K562 (cell line): ENCODE measurements at regions not wholly inside any gene's neighbourhood (a gene's known extent, or its start where the extent isn't known, plus 50 kb on each side); places are given as distances from the start of the nearest gene placed in this dataset.
A peak's percentile ranks its signal among the peaks of the same experiment; 100 is the strongest.

Experiments used
- CBX8 ChIP-seq: fragments of 200-600 bp; sonication (generic); IDR thresholded peaks from 2 replicates; pipeline ENCODE4 v1.6.1; 2012; ENCODE audit warnings: borderline replicate concordance, mixed run types, low read depth, mild to moderate bottlenecking, moderate library complexity, mixed read lengths, low read length, control low read depth, inconsistent platforms; ENCODE audit not compliant: poor library complexity, severe bottlenecking; ENCODE audit errors: extremely low read depth
- CEBPG ChIP-seq, 3 experiments: fragments of 200-800 bp in 1 of 3; sonication (Bioruptor generic) in 1 of 3; sonication (generic) in 1 of 3; formaldehyde crosslinking in 1 of 3; IDR thresholded peaks in 2 of 3; conservative IDR thresholded peaks in 1 of 3; 2 replicates each; pipeline versions ENCODE4 v1.6.1 to v1.8.0; 2016 to 2022; ENCODE audit warnings: missing compliant biosample characterization in 2 of 3, missing genetic modification characterization in 2 of 3, mild to moderate bottlenecking in 1 of 3, missing genetic modification reagents in 1 of 3
- CHD4 ChIP-seq: fragments of 200-600 bp; sonication (generic); IDR thresholded peaks from 3 replicates; pipeline ENCODE4 v1.6.1; 2012; ENCODE audit warnings: low read depth, mild to moderate bottlenecking, mixed read lengths, low read length, inconsistent platforms; ENCODE audit not compliant: insufficient read depth, insufficient replicate concordance, poor library complexity, severe bottlenecking
- KLF16 ChIP-seq: IDR thresholded peaks from 2 replicates; pipeline ENCODE4 v1.6.1; 2016; ENCODE audit warnings: antibody characterized with exemption
- L3MBTL2 ChIP-seq: fragments of 450-650 bp; IDR thresholded peaks from 2 replicates; pipeline ENCODE4 v1.6.1; 2016; ENCODE audit warnings: mild to moderate bottlenecking, moderate library complexity
- LARP7 ChIP-seq: fragments of 450-650 bp; IDR thresholded peaks from 2 replicates; pipeline ENCODE4 v1.6.1; 2016
- MAFK ChIP-seq: IDR thresholded peaks from 2 replicates; pipeline ENCODE4 v1.6.1; 2011; ENCODE audit warnings: low read length, improper control_type of control experiment
- POLR2A ChIP-seq: fragments of 450-650 bp; conservative IDR thresholded peaks from 2 replicates; pipeline ENCODE4 v1.6.1; 2016
- POLR2AphosphoS5 ChIP-seq: IDR thresholded peaks from 2 replicates; pipeline ENCODE4 v1.6.1; 2011; ENCODE audit warnings: mild to moderate bottlenecking, low read depth, low read length, moderate library complexity; ENCODE audit not compliant: control insufficient read depth, insufficient read depth
- PRMT5 ChIP-seq: sonication (generic); formaldehyde crosslinking; IDR thresholded peaks from 2 replicates; pipeline ENCODE4 v1.5.0; 2020; ENCODE audit warnings: missing genetic modification reagents
- RBM39 ChIP-seq: fragments of 200-400 bp; formaldehyde crosslinking; optimal IDR thresholded peaks from 2 replicates; pipeline ENCODE3; 2018; ENCODE audit warnings: low read depth, low read length
- SIN3A ChIP-seq, 2 experiments: fragments of 150-350 bp in 1 of 2; IDR thresholded peaks; 2 replicates each; pipeline ENCODE4 v1.6.1; 2011 to 2016; ENCODE audit warnings: borderline replicate concordance in 2 of 2, low read depth in 2 of 2, low read length in 2 of 2, mild to moderate bottlenecking in 2 of 2, moderate library complexity in 2 of 2; ENCODE audit not compliant: control insufficient read depth in 1 of 2
- SRF ChIP-seq, 2 experiments: fragments of 250-450, 450-650 bp in 1 of 2; sonication (Bioruptor Pico) in 1 of 2; sonication (generic) in 1 of 2; formaldehyde crosslinking; IDR thresholded peaks; 2 replicates each; pipeline versions ENCODE4 v1.5.0 to v1.5.1; 2020 to 2022; ENCODE audit warnings: mild to moderate bottlenecking in 1 of 2, missing genetic modification reagents in 1 of 2
- ZBTB43 ChIP-seq: sonication (generic); formaldehyde crosslinking; IDR thresholded peaks from 2 replicates; pipeline ENCODE4 v1.8.0; 2023; ENCODE audit warnings: mild to moderate bottlenecking, missing genetic modification reagents
- ZFP36 ChIP-seq: fragments of 150-350 bp; IDR thresholded peaks from 2 replicates; pipeline ENCODE4 v1.6.1; 2018; ENCODE audit warnings: low read length, low read depth; ENCODE audit not compliant: partially characterized antibody
- ZHX1 ChIP-seq: fragments of 150-350 bp; conservative IDR thresholded peaks from 2 replicates; pipeline ENCODE4 v1.6.1; 2014; ENCODE audit warnings: low read length
- ZNF282 ChIP-seq: sonication (generic); formaldehyde crosslinking; IDR thresholded peaks from 2 replicates; pipeline ENCODE4 v1.8.1; 2023; ENCODE audit warnings: missing genetic modification reagents
- ZZZ3 ChIP-seq: fragments of 450-650 bp; IDR thresholded peaks from 2 replicates; pipeline ENCODE4 v1.6.1; 2016; ENCODE audit warnings: antibody characterized with exemption, mild to moderate bottlenecking, moderate library complexity
- TF ChIP-seq, protein P1 (sequence below): fragments of 450-650 bp; formaldehyde crosslinking; IDR thresholded peaks from 2 replicates; pipeline ENCODE4 v1.4.0; 2020; ENCODE audit warnings: mild to moderate bottlenecking, moderate library complexity
- TF ChIP-seq, protein P2 (sequence below): IDR thresholded peaks from 2 replicates; pipeline ENCODE4 v1.6.1; 2011; ENCODE audit not compliant: insufficient read length; ENCODE audit errors: extremely low read depth
- TF ChIP-seq, protein P3 (sequence below): sonication (generic); formaldehyde crosslinking; IDR thresholded peaks from 2 replicates; pipeline ENCODE4 v1.8.1; 2022; ENCODE audit warnings: missing genetic modification reagents

DNA sequence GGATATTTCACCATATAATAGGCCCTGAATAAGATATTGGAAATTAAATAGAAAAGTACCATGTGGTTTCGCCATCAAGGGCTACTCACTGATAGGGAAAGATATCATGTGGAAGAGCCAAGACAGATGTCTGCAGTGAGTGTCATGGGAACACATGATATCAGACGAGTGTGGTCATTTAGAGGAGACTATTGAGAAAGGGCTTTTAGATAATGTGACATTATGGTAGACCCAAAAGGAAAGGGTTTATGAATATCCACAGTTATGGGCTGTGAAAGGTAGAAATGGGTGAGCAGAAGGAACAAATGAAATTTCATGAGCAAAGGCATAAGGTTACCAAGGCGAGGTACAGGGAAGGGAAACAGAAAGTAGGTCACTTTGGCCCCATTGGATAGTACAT is 182.3 kb upstream of the PRSS16 start (continued):
- no peak for TF ChIP-seq POLR2AphosphoS5
- TF ChIP-seq ZNF282: no peak
- no peak for TF ChIP-seq SRF (CRISPR knock-in tag; IDR thresholded peaks at IDR 0.05)
- TF ChIP-seq, protein P1, sequence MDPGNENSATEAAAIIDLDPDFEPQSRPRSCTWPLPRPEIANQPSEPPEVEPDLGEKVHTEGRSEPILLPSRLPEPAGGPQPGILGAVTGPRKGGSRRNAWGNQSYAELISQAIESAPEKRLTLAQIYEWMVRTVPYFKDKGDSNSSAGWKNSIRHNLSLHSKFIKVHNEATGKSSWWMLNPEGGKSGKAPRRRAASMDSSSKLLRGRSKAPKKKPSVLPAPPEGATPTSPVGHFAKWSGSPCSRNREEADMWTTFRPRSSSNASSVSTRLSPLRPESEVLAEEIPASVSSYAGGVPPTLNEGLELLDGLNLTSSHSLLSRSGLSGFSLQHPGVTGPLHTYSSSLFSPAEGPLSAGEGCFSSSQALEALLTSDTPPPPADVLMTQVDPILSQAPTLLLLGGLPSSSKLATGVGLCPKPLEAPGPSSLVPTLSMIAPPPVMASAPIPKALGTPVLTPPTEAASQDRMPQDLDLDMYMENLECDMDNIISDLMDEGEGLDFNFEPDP (CRISPR knock-in tag): no peak
- TF ChIP-seq, protein P2, sequence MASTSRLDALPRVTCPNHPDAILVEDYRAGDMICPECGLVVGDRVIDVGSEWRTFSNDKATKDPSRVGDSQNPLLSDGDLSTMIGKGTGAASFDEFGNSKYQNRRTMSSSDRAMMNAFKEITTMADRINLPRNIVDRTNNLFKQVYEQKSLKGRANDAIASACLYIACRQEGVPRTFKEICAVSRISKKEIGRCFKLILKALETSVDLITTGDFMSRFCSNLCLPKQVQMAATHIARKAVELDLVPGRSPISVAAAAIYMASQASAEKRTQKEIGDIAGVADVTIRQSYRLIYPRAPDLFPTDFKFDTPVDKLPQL: no peak
- no peak for TF ChIP-seq PRMT5 (CRISPR knock-in tag)
- TF ChIP-seq L3MBTL2: peak; percentile 39; the same call in 1 of the 2 replicates
- TF ChIP-seq RBM39: no peak
- no peak for TF ChIP-seq LARP7
- TF ChIP-seq CEBPG (CRISPR knock-in tag; IDR thresholded peaks at IDR 0.05): no peak
- TF ChIP-seq CEBPG (tag; conservative IDR thresholded peaks at IDR 0.05 in 1 of 2, IDR thresholded peaks at IDR 0.05 in 1 of 2): peak in 1 of 2 experiments; percentile 36; a peak in 1 of 4 replicates
- no peak for TF ChIP-seq CHD4
- no peak for TF ChIP-seq ZZZ3
- no peak for TF ChIP-seq ZBTB43
- TF ChIP-seq MAFK: no peak
- TF ChIP-seq SIN3A (IDR thresholded peaks at IDR 0.05; ENCODE audit: borderline replicate concordance in 2 of 2, control insufficient read depth in 1 of 2, low read depth in 2 of 2, low read length in 2 of 2): no peak
- TF ChIP-seq, protein P3, sequence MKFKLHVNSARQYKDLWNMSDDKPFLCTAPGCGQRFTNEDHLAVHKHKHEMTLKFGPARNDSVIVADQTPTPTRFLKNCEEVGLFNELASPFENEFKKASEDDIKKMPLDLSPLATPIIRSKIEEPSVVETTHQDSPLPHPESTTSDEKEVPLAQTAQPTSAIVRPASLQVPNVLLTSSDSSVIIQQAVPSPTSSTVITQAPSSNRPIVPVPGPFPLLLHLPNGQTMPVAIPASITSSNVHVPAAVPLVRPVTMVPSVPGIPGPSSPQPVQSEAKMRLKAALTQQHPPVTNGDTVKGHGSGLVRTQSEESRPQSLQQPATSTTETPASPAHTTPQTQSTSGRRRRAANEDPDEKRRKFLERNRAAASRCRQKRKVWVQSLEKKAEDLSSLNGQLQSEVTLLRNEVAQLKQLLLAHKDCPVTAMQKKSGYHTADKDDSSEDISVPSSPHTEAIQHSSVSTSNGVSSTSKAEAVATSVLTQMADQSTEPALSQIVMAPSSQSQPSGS (CRISPR knock-in tag): no peak
- TF ChIP-seq CBX8: no peak
- TF ChIP-seq ZHX1: no peak
- no peak for TF ChIP-seq POLR2A
- no peak for TF ChIP-seq ZFP36
- TF ChIP-seq KLF16: 0 out of 2 replicates have a peak, but pooled peaks have one; percentile 39
